NCI-H2029 treated with DMSO at 0.1 percent for 48 hours (cell line): ENCODE measurements at regions not wholly inside any gene's neighbourhood (a gene's known extent, or its start where the extent isn't known, plus 50 kb on each side); places are given as distances from the start of the nearest gene placed in this dataset.

Experiments used
- DNase-seq: peaks from one replicate; lab custom pipeline; 2025; lab: John Stamatoyannopoulos, UW

- DNase-seq = no peak
These were observed 76.1 kb upstream of the ATP11B start for GRCh38 chr3:182717216-182717615.

GRCh38 chr3:182722907-182723306, 70.4 kb upstream of the ATP11B start:
- DNase-seq = no peak

GRCh38 chr3:182723596-182723995, 69.7 kb upstream of the ATP11B start:
- no peak for DNase-seq

GRCh38 chr3:182725372-182726251, 67.7 kb upstream of the ATP11B start:
- DNase-seq = no peak

GRCh38 chr3:182726258-182727142, 66.8 kb upstream of the ATP11B start:
- no peak for DNase-seq

- DNase-seq = no peak
These were observed 65.1 kb upstream of the ATP11B start for GRCh38 chr3:182728238-182728637.

- no peak for DNase-seq
These were observed 63.2 kb upstream of the ATP11B start for GRCh38 chr3:182729903-182730674.

- no peak for DNase-seq
These were observed 62.6 kb upstream of the ATP11B start for GRCh38 chr3:182730675-182731042.

GRCh38 chr3:182731764-182732163, 61.5 kb upstream of the ATP11B start:
- DNase-seq = no peak

- no peak for DNase-seq
These were observed 60.9 kb upstream of the ATP11B start for GRCh38 chr3:182732232-182733015.

GRCh38 chr3:182735672-182736071, 57.6 kb upstream of the ATP11B start:
- no peak for DNase-seq

- no peak for DNase-seq
These were observed 55.5 kb upstream of the ATP11B start for GRCh38 chr3:182737825-182738224.

- DNase-seq = no peak
These were observed 54.5 kb upstream of the ATP11B start for GRCh38 chr3:182738583-182739411.

GRCh38 chr3:182739619-182740018, 53.7 kb upstream of the ATP11B start:
- DNase-seq = no peak

- no peak for DNase-seq
These were observed 52.6 kb upstream of the ATP11B start for GRCh38 chr3:182740710-182741109.

- no peak for DNase-seq
These were observed 52.1 kb upstream of the ATP11B start for GRCh38 chr3:182741214-182741613.
